HG03342 (cell line): ENCODE measurements at regions not wholly inside any gene's neighbourhood (a gene's known extent, or its start where the extent isn't known, plus 50 kb on each side); places are given as distances from the start of the nearest gene placed in this dataset.

Experiments used
- ATAC-seq: cut with Tn5 transposase; IDR thresholded peaks from one replicate; pipeline ENCODE4 v1.9.1; 2021; ENCODE audit warnings: mild to moderate bottlenecking, moderate library complexity; ENCODE audit not compliant: unreplicated experiment

- ATAC-seq, result no peak
Observed at GRCh38 chr18:4858379-4859127, 338.5 kb downstream of the AKAIN1 start.

- no peak for ATAC-seq
Observed at GRCh38 chr18:4854671-4855070, 342.4 kb downstream of the AKAIN1 start.

DNA sequence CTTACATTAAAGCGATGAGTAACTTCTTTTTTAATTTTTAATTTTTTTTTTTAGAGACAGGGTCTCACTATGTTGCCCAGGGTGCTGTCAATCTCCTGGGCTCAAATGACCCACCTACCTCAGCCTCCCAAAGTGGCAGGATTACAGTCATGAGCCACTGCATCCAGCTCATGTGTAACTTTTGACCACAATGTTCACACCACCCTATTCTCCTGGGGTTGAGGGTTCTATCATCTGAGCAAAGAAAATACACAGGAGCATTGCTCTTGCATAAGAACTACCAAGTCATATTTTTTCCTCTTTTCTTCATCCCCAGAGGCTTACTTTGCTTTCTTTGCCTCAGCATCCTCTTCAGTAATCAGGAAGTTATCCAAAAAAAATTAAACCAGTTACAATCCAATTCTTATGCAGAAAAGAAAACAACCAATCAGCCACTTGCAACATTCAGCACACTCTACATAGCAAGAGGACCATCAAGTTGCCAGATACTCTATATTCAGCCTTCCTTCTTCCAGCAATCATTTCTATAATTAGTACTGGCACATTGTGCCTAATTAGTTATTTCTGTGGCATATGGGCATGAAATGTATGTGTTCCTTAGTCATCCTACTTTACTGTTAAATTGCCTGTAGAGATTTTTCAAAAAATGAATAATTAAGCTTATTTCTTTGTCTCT lies 345.6 kb downstream of the AKAIN1 start:
- no peak for ATAC-seq

GRCh38 chr18:4847056-4847455 lies 350.0 kb downstream of the AKAIN1 start:
- ATAC-seq, result no peak

- no peak for ATAC-seq
Observed at GRCh38 chr18:4844320-4844719, 352.7 kb downstream of the AKAIN1 start.

DNA sequence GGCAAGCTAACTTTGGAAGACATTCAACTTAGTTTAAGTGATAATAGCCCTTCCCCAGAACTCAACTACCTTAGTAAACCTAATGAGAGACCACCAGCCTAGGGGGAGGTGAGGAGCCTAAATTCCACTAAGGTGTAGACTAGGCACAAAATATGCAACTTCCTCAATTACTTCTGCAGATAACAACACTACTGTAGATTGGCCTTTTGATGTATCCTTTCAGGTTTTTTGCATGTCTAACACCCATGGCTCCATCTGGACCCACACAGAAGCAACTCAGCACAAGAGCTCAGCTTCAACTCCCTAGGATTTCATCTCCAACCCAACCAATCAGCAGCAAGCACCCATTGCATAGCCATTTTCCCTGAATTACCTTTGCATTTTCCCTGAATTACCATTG lies 353.3 kb downstream of the AKAIN1 start:
- no peak for ATAC-seq

- ATAC-seq, result no peak
Observed at GRCh38 chr18:4842751-4843150, 354.3 kb downstream of the AKAIN1 start.

- no peak for ATAC-seq
Observed at GRCh38 chr18:4842287-4842686, 354.8 kb downstream of the AKAIN1 start.

DNA sequence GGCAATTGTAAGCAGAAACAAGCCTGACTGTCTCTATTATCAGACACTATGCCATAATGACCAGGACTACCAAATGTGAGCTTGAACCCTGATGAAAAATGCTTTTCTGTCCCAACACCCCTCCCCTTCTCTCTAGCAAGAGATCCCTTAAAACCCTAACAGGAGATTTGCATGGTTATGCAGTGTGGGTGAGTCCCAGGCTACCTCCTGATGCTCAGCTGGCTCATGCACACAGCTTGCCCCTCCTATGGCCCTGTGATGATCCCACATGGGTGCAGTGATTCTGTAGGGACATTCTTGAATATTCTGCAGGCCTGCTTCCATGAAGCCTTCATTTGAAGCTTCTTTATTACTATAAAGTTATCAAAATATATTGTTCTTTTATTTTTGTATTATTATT lies 357.4 kb downstream of the AKAIN1 start:
- ATAC-seq, result no peak

DNA sequence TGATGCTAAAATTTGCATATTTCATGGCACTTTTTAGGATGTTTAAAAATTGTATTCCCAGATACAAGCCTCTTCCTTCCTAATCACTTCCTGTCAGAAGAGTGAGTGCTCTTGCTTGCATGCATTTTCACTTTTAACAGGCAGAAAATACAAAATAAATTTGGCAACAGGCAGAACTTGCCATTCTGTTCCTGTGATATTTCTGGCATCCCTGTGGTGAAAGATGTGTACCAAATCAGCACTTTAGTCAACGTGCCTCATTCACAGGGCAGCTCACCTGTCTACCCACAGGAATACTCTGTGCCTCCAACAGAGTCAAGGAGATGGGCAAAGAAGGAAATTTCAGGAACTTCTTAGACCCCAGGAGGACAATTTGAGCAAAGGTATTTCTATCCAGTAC lies 360.9 kb downstream of the AKAIN1 start:
- no peak for ATAC-seq

DNA sequence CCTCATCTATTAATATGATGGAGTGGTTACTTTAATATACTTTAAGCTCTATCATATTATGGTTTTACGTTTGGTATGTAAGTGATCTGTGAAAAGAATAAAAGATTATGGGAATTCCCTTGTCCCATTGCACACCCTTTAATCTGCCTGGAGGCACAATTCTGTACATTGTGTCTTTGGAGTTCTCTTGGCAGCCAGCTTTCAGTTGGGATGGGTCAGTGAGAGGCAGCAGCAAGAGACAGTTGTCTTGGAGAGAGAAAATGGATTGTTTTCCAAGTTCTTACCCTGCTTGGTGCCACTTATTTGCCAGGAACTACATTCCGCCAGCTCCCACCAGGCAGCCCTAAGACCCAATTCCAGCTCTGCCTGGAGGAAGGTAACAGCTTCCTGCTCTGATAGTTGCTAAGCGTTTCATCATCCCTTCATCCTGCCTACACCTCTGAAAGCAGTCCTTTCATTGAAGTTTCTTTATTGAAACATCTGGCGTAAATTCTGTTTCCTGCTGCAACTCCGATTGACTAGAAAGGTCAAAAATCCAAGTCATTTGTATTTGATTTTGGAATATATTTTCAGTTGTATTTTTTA lies 365.2 kb downstream of the AKAIN1 start:
- no peak for ATAC-seq

- ATAC-seq, result no peak
Observed at GRCh38 chr18:4831127-4831526, 365.9 kb downstream of the AKAIN1 start.

- ATAC-seq, result no peak
Observed at GRCh38 chr18:4823091-4823490, 368.0 kb upstream of the DLGAP1 start.

GRCh38 chr18:4821801-4822200 lies 366.7 kb upstream of the DLGAP1 start:
- no peak for ATAC-seq

GRCh38 chr18:4817665-4818064 lies 362.6 kb upstream of the DLGAP1 start:
- ATAC-seq, result no peak

GRCh38 chr18:4813708-4814107 lies 358.6 kb upstream of the DLGAP1 start:
- ATAC-seq, result no peak

- ATAC-seq, result no peak
Observed at GRCh38 chr18:4808891-4809290, 353.8 kb upstream of the DLGAP1 start.

DNA sequence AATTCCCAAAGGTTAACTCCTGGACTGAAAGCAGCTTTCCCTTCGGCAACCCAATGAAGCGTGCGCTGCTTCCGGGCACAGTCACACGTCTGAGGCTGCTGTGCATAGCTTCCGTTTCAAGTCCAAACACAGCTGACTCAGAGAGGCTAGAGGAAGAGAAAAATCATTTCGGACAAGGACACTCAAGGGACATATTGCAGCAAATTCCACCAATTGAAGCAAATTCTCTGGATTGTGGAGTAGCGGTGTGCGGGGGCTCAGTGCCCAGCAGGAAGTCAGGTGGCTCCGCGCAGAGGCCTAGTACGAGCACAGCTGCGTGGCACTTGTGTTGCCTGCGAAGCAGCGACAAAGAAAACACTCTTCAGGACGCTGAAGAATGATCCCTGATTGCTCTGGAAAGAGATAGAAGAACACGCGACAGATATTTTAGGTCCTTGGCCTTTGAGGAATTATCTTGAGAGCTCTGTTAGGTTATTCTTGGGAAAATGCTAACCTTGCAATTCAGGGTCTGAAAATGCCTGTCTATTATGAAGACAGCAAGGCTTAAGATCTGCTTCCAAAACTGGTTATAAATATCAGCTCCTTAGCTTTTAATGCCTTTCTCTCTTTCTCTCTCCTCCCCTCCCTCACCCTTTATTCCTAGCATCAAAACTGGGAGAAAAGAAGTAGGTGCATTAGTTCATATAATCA lies 352.6 kb upstream of the DLGAP1 start:
- no peak for ATAC-seq

DNA sequence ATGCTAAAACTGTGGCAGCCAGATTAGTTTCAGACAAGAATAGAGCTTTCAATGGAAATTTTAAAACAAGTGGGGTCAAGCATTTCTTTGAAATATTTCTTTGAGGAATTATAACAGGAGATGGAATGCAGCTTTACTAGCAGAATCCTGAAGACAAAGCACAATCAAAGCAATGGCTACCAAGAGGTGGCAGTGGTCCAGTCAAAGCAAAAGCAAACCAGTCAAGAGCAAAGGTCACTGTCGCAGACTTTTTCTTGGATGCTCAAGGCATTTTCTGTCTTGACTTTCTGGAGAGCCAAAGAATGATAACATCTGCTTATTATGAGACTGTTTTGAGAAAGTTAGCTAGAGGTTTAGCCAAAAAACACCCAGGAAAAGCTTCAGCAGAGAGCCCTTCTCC lies 351.2 kb upstream of the DLGAP1 start:
- no peak for ATAC-seq

DNA sequence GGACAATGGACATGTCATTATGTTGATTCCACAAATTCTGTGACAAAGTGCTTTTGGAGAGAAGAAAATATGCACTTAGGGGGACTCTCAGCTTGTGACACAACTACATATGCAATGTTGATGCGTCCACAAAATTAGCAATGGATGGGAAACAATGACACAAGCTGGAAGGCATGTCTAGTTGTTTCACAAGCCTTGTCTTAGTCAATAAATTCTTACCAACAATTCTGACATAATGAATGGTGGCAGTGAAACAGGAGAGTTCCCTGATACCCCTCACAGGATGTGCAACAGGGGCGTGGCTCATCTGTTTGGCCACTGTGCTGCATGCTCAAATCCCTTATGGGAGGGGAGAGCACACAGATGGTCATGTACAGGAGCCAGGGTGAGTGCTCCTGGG lies 347.2 kb upstream of the DLGAP1 start:
- no peak for ATAC-seq

DNA sequence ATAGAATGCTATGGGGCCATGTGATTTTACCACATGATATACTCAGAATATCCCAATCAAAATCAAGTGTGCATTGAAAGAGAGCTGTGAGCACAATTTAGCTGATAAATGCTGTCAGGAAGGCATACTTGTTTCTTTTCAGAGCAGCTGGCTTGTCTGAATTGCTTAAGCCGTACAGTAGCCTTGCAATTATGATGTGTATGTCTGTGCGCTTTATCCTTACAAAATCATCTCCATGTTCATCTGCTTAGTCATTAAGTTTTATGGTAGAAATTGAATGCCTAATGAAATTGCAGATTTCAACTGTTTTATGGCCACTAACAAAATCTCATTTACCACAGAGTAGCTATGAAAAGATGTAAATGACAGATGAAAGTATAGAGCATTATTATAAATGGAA lies 346.0 kb upstream of the DLGAP1 start:
- ATAC-seq, result no peak
